ENCODE measurements at regions not wholly inside any gene's neighbourhood (a gene's known extent, or its start where the extent isn't known, plus 50 kb on each side); places are given as distances from the start of the nearest gene placed in this dataset.

DNA sequence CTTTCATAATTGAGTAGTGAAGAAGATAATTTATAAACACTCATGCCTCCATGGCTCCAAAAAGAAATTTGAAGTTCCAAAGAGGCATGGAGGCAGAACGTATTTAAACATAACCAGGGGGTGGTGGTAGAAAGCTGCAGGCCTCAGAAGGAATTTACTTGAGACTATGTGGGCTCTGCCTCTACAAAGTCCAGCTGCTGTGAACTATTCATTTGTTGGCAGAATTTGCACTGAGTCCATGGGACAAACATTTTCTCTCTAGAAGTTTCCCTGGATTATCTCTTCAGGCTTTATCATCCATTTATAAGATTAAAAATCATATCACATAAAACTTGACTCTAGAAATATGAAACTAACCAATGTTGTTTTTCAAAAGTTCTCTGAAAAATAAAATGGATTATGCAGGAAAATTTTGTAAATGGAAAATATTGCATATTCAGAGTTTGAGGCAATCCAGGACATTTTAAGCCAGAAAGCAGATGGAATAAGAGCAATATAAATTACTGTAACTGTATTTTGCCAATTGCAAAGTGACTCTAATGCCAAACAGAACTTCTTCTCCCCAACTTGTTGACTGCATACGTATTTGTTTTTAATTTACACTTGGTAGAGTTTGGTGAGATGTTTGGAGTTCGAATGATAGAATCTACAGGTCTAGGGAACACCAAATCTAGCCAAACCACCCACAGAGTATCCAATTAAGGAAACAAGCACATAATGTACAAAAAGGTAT, 258.2 kb downstream of the ENC1 start:
- DNase-seq (no peak), FAIRE-seq (peak; percentile 17)
- TF ChIP-seq, protein P1, sequence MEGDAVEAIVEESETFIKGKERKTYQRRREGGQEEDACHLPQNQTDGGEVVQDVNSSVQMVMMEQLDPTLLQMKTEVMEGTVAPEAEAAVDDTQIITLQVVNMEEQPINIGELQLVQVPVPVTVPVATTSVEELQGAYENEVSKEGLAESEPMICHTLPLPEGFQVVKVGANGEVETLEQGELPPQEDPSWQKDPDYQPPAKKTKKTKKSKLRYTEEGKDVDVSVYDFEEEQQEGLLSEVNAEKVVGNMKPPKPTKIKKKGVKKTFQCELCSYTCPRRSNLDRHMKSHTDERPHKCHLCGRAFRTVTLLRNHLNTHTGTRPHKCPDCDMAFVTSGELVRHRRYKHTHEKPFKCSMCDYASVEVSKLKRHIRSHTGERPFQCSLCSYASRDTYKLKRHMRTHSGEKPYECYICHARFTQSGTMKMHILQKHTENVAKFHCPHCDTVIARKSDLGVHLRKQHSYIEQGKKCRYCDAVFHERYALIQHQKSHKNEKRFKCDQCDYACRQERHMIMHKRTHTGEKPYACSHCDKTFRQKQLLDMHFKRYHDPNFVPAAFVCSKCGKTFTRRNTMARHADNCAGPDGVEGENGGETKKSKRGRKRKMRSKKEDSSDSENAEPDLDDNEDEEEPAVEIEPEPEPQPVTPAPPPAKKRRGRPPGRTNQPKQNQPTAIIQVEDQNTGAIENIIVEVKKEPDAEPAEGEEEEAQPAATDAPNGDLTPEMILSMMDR (IDR thresholded peaks at IDR 0.05; ENCODE audit: borderline replicate concordance, extremely low read depth, insufficient read depth) = no peak
- H3K9me3 ChIP-seq (ENCODE audit: control insufficient read depth in 2 of 3, insufficient read depth in 1 of 3, low read length in 3 of 3) = no peaks in the 10 kb centered on the region
- intact Hi-C loops (cut with DNase I) = no loop called here
- H3K36me3 ChIP-seq (ENCODE audit: control insufficient read depth in 2 of 3, insufficient read depth in 3 of 3, low read length in 3 of 3) = no peaks in the 10 kb centered on the region
- no peak overlapping the region for H3K4me3 ChIP-seq (ENCODE audit: low read length in 3 of 3)
- peaks cover 7 to 11% (median 9%) of the 10 kb centered on the region in 3 donors for H3K4me1 ChIP-seq (ENCODE audit: control insufficient read depth in 2 of 3, insufficient read depth in 2 of 3, low read depth in 1 of 3, low read length in 3 of 3)
- H3K27me3 ChIP-seq (ENCODE audit: control insufficient read depth, insufficient read depth, low read length) = no peaks in the 10 kb centered on the region
- H3K9ac ChIP-seq (ENCODE audit: low read length in 3 of 3) = no peak overlapping the region
- no peak overlapping the region for H3K27ac ChIP-seq (ENCODE audit: low read depth in 2 of 2, low read length in 2 of 2)

DNA sequence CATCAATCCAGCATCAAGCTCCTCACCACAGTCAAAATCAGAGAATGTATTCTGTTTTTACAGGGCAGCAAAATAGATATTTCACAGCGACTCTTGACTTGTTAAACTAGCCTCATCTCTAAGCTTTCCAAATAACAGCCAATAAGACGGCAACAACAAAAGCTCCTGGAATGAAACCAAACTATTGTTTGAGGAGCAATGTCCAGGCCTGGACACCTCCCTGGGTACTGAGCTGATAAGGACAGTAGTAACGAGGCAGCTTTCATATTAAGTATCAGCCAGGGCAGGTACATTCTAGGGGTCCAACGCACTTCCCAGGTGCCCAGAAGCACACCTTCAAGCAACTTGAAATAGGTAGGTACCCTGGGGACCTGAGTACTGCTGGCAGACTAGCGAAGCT, 260.3 kb downstream of the ENC1 start:
- Histone ChIP-seq H3K27ac (ENCODE audit: low read depth in 2 of 2, low read length in 2 of 2) (no peak overlapping the region), H3K4me1 (ENCODE audit: control insufficient read depth in 2 of 3, insufficient read depth in 2 of 3, low read depth in 1 of 3, low read length in 3 of 3) (peaks cover 7 to 11% (median 9%) of the 10 kb centered on the region in 3 donors), H3K36me3 (ENCODE audit: control insufficient read depth in 2 of 3, insufficient read depth in 3 of 3, low read length in 3 of 3) (no peaks in the 10 kb centered on the region), H3K9ac (ENCODE audit: low read length in 3 of 3) (no peak overlapping the region), H3K9me3 (ENCODE audit: control insufficient read depth in 2 of 3, insufficient read depth in 1 of 3, low read length in 3 of 3) (no peaks in the 10 kb centered on the region), H3K4me3 (ENCODE audit: low read length in 3 of 3) (no peak overlapping the region), H3K27me3 (ENCODE audit: control insufficient read depth, insufficient read depth, low read length) (no peaks in the 10 kb centered on the region)
- DNase-seq (no peak), FAIRE-seq (no peak)
- intact Hi-C loops (cut with DNase I) = no loop called here
- TF ChIP-seq, protein P1 (IDR thresholded peaks at IDR 0.05; ENCODE audit: borderline replicate concordance, extremely low read depth, insufficient read depth) = no peak

DNA sequence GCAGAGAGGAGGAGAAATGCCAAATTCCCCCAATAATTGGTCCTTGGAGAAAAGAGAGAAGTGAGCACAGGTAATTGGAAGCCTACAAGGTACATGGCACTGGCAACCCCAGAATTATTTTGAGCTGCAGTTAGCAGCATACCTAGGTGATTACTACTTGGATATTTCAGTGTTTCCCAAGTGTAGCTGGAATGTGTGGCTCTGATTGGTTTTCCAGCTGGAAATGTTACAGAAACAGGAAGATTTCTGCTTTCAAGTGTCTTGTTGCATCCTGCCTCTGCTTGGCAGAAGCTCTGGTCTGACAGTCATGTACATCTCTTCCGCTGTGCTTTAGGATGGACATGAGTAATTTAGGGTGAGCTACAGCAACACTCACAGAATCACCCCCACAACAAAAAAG, 262.1 kb downstream of the ENC1 start:
- intact Hi-C loops (cut with DNase I) = no loop called here

More for the DNA sequence above, 262.1 kb downstream of the ENC1 start:
- TF ChIP-seq, protein P1 (IDR thresholded peaks at IDR 0.05; ENCODE audit: borderline replicate concordance, extremely low read depth, insufficient read depth) = no peak
- no peak overlapping the region for H3K4me3 ChIP-seq (ENCODE audit: low read length in 3 of 3)
- H3K27me3 ChIP-seq (ENCODE audit: control insufficient read depth, insufficient read depth, low read length) = no peaks in the 10 kb centered on the region
- no peak overlapping the region for H3K9ac ChIP-seq (ENCODE audit: low read length in 3 of 3)
- H3K36me3 ChIP-seq (ENCODE audit: control insufficient read depth in 2 of 3, insufficient read depth in 3 of 3, low read length in 3 of 3) = no peaks in the 10 kb centered on the region
- no peaks in the 10 kb centered on the region for H3K9me3 ChIP-seq (ENCODE audit: control insufficient read depth in 2 of 3, insufficient read depth in 1 of 3, low read length in 3 of 3)
- no peak overlapping the region for H3K27ac ChIP-seq (ENCODE audit: low read depth in 2 of 2, low read length in 2 of 2)
- DNase-seq (peak in 1 of 5 donors; percentile 31), FAIRE-seq (no peak)
- H3K4me1 ChIP-seq (ENCODE audit: control insufficient read depth in 2 of 3, insufficient read depth in 2 of 3, low read depth in 1 of 3, low read length in 3 of 3) = peaks cover 0 to 6% (median 0%) of the 10 kb centered on the region in 3 donors

Measured in kidney (tissue), 13 donors.